SHP77 treated with DMSO at 0.1 percent for 48 hours (cell line): ENCODE measurements at regions not wholly inside any gene's neighbourhood (a gene's known extent, or its start where the extent isn't known, plus 50 kb on each side); places are given as distances from the start of the nearest gene placed in this dataset.

Experiments used
- DNase-seq: peaks from one replicate; lab custom pipeline; 2025; lab: John Stamatoyannopoulos, UW

DNA sequence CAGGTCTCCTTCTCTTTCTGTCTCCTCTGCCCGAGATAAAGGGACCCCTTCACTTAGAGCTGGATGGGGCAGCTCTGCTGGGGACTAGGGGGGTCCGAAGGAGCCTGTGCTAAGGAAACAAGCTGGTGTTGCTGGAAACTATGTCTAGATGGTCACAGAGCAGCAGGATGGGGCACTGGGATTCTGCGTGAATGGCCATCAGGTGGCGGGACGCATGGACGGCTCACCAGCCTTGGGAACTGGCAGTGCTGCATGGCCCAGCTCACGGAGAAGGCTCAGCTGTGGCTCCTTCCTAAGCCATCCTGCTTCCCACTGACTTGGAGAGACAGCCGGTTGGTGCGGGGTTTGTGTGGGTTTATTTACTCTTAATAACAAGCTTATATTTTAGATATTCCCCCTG is 411.8 kb downstream of the ZNF536 start:
- no peak for DNase-seq

DNA sequence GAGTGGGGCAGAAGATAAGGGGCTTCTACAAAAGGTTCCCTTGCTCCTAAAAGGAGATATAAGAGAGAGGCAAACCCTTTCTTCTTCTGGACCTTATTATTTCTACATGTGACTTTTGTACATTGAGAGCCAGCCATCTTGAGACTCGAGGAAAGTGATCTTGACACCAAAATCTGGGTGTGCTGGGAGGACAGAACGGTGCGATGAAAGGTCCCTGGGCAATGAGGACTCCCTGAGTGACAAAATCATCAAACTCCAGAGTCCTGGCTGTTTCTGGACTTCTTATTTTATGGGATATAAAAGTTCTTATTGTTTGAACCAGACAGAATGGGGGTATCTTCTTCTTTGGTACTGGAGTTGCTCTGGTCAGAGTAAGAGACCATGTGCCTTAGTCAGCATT is 411.0 kb downstream of the ZNF536 start:
- no peak for DNase-seq

DNA sequence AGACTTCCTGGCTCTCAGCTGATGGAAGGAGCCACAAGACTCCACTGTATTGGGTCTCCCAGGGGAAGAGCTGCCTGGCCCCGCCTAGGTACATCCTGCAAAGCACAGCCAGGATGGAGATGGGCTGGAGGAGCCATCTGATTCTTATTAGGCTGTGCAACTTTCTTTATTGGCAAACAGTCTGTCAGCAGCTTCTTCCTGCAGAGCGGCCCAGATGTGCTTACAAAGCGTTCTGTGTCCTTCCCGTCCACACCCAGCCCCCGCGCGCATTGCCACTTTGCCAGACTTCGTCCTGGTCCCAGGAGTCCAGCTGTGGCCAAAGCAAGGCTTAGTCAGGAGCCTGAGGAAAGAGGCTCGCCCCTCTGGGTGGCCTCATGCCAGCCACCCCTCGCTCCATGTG is 409.3 kb downstream of the ZNF536 start:
- no peak for DNase-seq

DNA sequence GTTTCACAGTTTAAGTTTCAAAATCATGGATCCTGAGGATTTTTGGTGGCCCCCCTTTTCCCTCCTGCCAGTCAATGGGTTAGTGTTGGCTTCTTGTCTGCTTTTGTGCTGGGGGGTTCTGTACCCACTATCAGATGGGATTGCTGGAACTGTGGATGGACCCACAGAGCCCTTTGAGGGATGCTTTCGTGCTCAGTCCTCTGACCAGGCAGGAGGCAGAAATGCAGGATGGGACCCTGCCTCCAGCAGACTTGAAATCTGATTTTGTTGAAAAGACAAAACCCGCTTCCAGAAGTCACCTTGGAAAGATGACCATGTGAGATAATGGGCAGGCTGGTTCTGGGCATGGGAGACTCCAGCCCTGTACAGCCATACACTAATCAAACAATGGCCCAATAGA is 408.9 kb downstream of the ZNF536 start:
- DNase-seq, result no peak

DNA sequence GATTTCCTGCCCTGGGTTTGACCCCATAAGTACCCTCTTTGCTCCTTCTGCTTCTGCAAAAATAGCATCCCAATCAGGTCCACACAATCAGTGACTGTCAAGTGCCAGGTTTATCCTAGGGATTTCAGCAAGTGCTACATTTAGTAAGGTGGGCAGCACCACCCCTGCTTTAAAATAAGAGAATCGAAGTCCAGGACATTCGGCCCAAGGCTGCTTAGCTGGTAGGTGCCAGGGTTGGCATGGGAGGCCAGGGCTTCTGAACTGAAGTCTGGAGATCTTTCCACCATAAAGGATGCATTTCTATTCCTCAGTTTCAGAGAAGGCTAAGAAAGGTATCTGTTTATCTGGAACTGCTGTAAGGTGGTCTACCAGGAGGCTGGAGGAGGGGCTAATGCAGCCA is 408.3 kb downstream of the ZNF536 start:
- no peak for DNase-seq

DNA sequence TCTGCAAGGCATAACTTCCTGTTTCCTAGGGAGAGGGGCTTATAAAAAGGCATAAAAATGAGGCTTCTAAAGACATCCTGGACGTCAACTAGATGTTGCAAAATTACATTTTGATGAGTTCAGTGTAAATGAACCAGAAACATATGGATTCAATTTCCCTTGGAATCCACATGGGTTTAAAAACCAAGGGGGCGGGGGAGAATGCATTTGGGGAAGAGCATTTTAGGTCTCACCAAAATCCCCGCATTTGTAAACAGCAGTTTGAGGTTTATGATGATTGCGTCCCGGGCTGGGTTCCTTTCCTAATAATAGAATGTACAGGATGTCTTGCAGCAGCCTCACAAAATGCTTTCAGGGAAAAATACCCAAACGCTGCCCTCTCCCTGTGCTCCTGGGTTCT is 407.8 kb downstream of the ZNF536 start:
- DNase-seq, result no peak

DNA sequence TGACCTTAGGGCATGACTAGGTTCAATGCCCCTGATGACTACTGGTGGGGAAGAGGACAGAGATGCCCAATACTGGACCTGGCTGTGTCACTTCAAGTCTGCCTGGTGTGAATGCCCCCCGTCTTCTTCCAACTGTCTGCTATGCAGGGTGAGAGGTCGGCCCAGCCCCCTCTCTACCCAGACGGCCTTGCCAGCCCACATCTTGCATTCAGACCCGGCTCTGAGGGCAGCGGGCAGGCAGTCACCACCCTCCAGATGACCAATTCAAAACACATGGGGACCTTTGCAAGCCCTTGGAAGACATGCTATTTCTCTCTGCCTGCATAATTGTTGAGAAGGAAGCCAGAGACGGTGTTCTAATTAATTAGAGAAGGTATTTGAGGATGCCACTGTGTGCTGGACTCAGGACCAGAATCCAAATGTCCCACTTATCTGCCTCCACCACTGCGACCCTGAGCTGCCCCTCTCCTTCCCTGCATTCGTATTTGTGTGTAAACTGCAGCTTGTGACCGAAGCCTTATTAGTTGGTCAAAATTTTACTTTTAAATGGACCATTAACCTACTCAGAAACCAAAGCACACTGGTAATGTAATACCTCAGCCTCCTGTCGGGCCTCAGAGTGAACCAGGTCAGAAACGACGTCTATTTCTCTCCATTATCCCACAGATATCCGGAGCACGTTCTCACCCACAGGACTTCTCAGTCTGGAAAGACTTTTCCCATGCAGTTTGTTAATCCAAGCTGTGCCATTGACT is 407.0 kb downstream of the ZNF536 start:
- DNase-seq, result no peak

DNA sequence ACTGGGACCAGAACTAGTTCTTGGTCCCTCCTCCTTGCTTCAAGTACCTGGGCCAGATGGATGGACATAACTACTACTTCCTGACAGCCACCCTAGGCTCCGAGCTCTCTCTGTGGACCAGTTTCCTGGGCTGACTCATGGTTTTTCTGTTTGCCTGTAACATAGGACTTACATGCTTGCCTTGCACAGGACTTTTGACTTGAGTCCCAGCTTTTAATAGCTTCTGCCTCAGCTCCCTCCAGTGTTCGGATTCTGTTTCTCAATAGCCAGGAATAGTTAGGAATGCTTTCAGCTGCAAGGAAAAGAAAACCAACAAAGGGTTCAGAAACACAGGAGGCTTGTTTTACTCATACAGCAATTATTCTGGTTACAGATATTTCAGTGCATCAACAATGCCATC is 405.9 kb downstream of the ZNF536 start:
- DNase-seq, result no peak

DNA sequence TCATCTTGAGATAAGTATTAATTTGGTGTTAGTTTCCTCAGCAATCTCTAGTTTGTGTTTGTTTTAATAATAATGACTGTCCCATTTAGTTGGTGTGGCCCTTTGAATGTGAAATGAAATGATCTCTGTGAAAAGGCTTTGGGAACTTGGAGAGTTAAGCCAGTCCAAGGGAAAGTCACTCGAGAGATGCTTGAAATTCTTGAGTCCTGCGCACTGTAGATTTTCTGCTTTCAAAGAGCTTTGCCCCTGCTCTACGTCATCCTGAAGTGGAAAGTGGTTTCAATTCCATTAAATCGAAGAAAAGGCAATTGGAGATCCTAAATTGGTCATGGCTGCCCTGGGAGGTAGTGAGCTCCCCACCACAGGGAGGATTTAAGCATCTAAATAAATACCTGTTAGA is 403.8 kb downstream of the ZNF536 start:
- no peak for DNase-seq

DNA sequence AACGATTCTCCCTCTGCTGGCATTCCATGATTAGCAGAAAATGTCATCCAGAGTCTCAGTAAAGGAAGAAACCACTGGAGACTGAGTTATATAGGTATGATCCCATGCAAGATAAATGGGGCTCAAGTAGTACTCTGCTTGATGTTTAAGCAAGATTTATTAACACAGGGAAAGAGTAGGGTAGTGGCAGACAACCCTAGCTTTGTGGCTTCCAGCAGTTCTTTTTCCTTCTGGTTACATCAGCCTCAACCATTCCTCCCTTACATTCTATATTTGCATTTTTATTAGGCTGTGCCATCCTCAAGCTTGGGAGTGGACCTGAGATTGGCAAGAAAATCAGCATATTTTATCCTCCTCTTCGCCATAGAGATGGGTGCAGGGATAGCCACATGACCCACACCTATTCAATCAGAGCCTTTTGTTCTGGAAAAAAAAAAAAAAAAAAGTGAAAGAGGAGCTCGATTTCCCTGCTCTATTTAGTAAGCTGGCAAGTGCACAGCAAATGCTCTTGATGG is 402.1 kb downstream of the ZNF536 start:
- DNase-seq, result no peak

DNA sequence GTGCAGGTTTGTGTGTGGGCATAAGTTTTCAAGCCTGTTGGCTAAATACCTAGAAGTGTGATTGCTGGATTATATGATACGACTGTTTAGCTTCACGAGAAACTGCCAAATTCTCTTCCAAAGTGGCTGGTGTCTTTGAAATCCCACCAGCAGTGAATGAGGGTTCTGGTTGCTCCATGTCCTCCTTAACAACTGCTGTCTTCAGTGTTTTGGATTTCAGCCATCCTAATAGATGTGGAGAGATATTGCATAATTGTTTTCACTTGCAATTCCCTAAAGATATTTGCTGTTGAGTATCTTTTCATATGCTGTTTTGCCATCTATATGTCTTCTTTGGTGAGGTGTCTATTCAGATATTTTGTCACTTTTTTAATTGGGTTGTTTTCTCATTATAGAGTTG is 390.5 kb downstream of the ZNF536 start:
- no peak for DNase-seq

DNA sequence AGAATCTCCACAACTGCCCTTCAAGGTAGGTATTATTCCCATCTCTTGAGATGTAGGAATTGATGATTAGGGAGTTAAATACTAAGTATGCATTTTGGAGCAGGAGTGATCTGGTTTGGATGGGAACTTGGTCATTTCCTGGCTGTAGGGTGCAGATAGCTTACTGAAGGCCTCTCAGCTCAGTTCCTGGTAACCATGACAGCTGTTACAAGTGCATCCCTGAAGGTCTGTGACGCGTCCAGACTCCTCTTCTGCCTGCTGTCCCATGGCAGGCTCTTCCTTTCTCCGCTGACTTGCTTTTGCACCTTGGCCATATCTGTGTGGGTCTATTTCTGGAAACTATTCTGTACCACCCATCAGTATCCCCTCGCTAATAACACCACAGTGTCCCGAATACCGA is 387.8 kb downstream of the ZNF536 start:
- DNase-seq, result no peak

DNA sequence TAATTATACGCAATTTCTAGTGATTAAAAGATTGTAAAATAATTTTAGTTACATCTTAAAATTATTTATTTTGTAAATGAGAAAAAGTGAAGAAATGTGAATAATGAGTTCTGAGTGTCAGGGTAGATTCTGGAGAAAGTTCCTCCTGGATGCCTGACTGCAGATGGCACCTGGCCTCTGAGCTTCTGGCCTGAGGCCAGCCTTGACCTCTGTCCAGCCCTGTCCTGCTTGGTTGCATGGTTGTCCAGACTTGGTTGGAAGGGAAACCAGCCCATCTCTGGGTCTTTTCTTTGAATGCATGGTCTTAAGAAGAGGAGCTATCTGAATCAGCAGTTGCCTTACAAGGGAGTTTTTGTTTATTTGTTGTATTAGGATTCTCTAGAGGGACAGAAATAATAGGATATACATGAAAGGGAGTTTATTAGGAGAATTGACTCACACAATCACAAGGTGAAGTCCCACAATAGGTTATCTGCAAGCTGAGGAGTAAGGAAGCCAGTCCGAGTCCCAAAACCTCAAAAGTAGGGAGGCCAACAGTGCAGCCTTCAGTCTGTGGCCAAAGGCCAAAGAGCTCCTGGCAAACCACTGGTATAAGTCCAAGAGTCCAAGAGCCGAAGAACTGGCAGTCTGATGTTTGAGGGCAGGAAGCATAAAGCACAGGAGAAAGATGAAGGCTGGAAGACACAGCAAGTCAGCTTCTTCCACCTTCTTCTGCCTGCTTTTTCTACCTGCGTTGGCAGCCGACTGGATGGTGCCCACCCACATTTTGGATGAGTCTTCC is 385.8 kb downstream of the ZNF536 start:
- no peak for DNase-seq

DNA sequence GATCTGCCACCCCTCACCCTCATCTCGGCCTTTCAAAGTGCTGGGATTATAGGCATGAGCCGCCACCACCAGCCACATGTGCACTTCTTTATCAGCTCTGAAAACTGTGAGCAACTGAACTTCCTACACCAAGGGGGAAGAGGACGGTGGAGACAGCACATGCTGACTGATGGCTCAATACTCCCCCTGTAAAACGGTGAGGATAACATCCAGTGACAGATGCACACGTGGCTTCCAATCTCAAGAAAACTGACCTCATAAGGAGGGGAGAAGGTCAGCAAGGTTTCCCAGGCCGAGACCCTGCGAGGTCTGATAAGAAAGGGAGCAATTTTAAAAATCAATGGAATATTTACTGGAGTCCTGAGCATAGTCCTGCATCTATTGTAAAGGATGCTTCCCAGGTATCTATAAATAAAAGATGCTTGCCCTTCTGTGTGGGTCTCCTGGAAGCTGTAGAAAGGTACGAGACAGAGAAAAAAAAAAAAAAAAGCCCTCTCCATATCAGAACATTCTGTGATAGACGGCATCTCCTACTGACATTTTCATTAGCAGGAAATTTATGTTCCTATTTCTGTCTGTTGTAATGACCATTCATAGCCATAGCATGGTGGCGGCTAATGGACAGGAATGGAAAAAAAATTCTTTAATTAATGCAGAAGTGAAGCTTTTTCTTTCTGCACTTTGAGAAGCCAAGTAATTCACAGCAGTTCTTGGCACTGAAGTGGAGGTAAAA is 385.1 kb downstream of the ZNF536 start:
- no peak for DNase-seq

DNA sequence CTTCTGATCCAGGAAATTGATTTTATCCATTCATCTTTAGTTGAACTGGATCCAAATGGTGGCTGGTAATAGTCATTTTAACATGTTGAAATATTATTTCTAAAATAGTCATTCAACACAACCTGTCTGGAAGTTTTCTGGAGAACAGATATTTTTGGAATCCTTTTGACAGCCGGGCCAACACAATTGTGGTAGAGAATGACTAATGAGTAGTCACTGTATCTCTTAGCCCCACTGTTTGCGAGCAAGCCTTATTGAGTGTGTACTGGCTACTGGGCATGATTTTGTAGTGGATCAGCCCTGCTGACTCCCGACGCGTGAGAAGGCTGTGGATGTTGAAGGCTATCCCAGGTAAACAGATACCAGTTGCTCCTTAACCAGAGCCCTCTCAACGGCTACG is 383.4 kb downstream of the ZNF536 start:
- no peak for DNase-seq

DNA sequence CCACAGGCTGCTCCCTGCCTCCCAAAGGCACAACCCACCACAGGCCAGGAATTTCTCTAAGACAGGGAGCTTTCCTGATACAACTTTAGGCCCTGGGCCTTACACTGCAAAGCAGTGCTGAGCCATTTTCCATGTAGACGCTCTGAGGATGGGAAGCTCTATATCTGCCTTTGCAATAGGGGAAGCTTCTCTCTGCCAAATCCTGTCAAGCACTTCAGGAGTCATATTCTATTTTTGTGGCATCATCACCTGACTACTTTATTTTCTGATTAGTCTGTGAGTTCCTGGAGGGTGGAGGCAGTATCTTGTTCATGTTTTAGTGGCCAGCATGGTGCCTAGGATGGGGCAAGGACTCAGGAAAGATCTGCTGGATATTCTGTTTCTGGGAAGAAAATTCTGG is 382.0 kb downstream of the ZNF536 start:
- no peak for DNase-seq

DNA sequence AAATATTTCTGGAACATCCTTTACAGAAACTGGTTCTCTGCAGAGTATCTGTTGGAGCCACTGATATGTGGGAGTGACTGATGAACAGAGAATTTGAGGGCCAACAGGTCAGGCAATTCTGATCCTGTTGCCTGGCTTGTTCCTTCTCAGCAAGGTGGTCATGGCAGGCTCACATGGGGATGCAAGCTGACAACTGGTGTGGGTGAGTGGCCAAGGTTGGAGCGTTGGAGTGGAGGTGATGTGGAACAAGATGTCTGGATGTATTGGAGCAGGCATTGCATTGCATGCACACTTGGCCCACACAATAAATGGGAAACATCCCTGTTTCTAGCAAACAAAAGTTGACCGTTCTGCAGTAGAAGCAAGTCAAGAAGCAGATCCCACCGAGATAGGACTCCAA is 380.7 kb downstream of the ZNF536 start:
- no peak for DNase-seq

DNA sequence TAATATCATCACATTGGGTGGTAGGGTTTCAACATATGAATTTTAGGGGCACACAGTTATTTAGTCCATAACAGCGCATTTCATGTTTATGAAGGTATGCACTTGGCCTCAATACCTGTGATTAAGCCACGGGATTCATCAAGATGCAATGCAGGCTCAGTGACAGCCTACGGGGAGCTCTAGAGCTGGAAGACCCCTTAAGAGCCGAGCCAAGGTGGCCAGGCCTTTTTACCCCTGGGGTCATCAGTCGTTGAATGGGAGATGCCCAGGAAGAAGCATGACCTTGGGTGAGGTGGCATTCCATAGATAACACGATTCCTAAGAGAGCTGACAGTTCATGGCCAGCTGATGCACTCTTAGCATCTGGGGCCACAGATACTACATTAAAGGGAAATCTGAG is 380.0 kb downstream of the ZNF536 start:
- no peak for DNase-seq

DNA sequence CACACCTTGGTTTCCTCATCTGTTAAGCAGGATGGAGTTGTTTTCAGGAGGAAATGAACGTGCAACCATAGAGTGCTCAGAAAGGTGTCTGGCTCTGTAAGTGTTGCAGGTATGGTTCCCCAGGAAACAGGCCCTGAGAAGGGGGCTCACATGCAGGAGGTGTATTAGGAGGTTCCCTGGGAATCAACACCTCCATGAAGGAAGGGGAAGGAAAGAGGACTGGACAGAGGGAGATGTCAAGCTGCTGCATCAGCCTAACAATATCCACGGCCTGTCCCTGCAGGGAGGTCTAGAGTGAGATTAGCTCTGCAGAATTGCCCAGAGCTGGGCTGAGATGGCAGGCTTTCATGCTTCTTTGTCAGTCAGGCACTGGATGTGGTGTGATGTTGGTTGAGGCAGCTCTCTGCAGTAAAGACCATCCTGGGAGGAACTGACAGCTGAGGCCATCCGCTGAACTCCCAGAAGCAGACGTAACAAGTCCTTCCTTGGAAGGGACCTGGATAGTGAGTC is 373.3 kb downstream of the ZNF536 start:
- no peak for DNase-seq

DNA sequence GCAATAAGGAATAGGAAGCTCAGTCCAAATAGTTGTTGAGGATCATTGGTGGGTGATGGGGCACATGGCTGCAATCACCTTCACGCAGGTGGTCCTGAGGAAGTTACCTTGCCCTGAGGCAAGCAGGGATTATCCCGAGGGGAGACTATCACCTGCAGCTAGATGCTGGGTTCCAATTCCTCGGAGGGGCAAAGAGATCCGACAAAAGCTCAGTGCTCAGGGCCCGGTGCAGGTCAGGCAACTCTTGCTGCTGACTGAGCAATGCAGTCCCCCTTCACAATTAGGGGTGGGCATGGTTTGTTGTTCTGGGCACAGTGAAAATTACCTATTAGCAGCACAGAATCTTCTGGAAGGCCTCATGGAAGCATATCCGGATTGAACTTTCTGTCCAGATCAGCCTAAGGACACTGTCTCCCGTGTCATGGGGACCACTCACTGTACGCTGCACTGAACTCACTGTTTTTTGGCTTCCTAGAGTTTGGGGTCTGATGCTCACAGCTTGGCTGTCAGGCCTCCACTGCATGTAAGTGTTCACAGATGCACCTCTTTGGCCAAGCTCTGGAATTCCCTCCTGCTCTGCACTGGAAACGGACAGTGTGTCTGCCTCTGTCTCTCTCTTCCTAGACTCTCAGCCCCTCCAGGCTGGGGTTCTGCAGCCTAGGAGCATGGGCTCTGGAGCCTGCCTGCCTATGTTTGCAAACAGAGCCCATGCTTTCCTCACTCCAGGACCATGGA is 372.7 kb downstream of the ZNF536 start:
- DNase-seq, result no peak

DNA sequence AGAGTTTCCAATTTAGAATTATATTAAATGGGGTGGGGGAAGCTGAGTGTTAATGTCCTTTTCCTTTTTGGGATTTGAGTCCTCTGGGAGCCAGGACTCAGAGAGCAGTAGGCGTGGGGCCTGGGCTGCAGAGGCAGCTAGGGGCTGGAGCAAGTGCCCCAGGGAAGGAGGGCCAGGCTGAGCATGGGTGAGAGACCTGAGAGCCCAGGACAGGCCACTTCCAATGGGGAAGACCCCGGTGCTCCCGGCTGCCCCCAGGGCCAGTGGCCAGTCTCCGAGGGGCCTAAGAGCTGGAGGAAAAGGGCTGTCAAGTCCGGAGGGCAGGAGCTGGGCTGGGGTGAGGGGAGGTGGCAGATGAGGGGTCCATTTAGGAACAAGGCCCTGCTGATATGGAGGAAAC is 371.5 kb downstream of the ZNF536 start:
- no peak for DNase-seq

DNA sequence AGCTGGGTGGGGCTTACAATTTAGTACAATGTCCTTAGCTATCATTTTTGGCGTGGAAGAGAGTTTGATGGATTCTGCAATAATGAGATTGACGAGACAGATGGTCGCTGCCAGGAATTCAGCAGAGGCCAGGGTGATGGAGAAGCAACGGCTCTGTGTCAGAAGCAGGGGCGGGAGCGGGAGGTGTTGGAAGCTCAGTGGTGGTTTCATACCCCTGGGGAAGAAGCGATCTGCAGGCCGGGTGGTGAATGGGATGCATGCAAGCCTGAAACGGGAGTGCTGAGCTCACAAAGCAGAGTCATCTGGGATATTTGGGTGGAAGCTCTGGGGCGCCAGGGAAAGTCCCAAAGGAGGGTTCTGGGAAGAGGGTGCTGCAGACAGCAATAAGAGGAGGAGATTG is 370.8 kb downstream of the ZNF536 start:
- no peak for DNase-seq
